Liver (tissue), 8 donors: ENCODE measurements at regions not wholly inside any gene's neighbourhood (a gene's known extent, or its start where the extent isn't known, plus 50 kb on each side); places are given as distances from the start of the nearest gene placed in this dataset.

Experiments used
- DNase-seq: peaks from one replicate; pipeline ENCODE4 v3.0.0-alpha.2; 2017; ENCODE audit warnings: low spot score
- H3K27ac ChIP-seq, 2 donors: one replicate each; pipeline ENCODE4 v1.7.0; 2013; ENCODE audit warnings: inconsistent platforms in 2 of 2, low read length in 2 of 2, control low read depth in 1 of 2, low read depth in 1 of 2, mild to moderate bottlenecking in 1 of 2
- H3K27me3 ChIP-seq, 4 donors: one replicate each; pipeline versions ENCODE4 v1.6.1 to v1.7.0; 2013; ENCODE audit warnings: low read length in 3 of 4, inconsistent platforms in 1 of 4, mild to moderate bottlenecking in 1 of 4, moderate library complexity in 1 of 4; ENCODE audit not compliant: control insufficient read depth in 4 of 4, insufficient read depth in 4 of 4
- H3K36me3 ChIP-seq, 4 donors: one replicate each; pipeline versions ENCODE4 v1.6.1 to v1.7.0; 2013; ENCODE audit warnings: low read length in 3 of 4, mild to moderate bottlenecking in 3 of 4, low read depth in 1 of 4, moderate library complexity in 1 of 4; ENCODE audit not compliant: control insufficient read depth in 4 of 4, insufficient read depth in 3 of 4
- H3K4me1 ChIP-seq, 4 donors: one replicate each; pipeline versions ENCODE4 v1.6.1 to v1.7.0; 2013; ENCODE audit warnings: low read length in 3 of 4, mild to moderate bottlenecking in 3 of 4, moderate library complexity in 1 of 4; ENCODE audit not compliant: control insufficient read depth in 4 of 4, insufficient read depth in 4 of 4
- H3K4me3 ChIP-seq, 3 donors: one replicate each; pipeline versions ENCODE4 v1.6.1 to v1.7.0; 2013; ENCODE audit warnings: low read length in 3 of 3, control low read depth in 1 of 3, low read depth in 1 of 3, mild to moderate bottlenecking in 1 of 3
- H3K9ac ChIP-seq, 2 donors: one replicate each; pipeline ENCODE4 v1.7.0; 2013; ENCODE audit warnings: low read length in 2 of 2, mild to moderate bottlenecking in 2 of 2, moderate library complexity in 2 of 2, control low read depth in 1 of 2, low read depth in 1 of 2
- H3K9me3 ChIP-seq, 4 donors: one replicate each; pipeline versions ENCODE4 v1.6.1 to v1.7.0; 2013; ENCODE audit warnings: low read length in 3 of 4; ENCODE audit not compliant: control insufficient read depth in 4 of 4
- ATF3 ChIP-seq: IDR thresholded peaks from 2 replicates; pipeline ENCODE4 v1.6.1; 2016; ENCODE audit warnings: antibody characterized with exemption
- CTCF ChIP-seq: fragments of 150-350 bp; IDR thresholded peaks from 2 replicates; pipeline ENCODE4 v1.5.1; 2017; ENCODE audit warnings: improper control_type of control experiment, low read depth, low read length; ENCODE audit not compliant: missing input control
- EGR1 ChIP-seq, 2 donors: IDR thresholded peaks; 2 replicates each; pipeline ENCODE4 v1.6.1; 2016 to 2018; ENCODE audit warnings: antibody characterized with exemption in 2 of 2, low read depth in 2 of 2
- FOXA1 ChIP-seq: IDR thresholded peaks from 2 replicates; pipeline ENCODE4 v1.6.1; 2016; ENCODE audit warnings: antibody characterized with exemption
- FOXA2 ChIP-seq: IDR thresholded peaks from 2 replicates; pipeline ENCODE4 v1.6.1; 2016; ENCODE audit warnings: antibody characterized with exemption
- HNF4A ChIP-seq, 2 donors: conservative IDR thresholded peaks; 2 replicates each; pipeline ENCODE4 v1.6.1; 2016; ENCODE audit warnings: antibody characterized with exemption in 2 of 2, mild to moderate bottlenecking in 2 of 2
- JUND ChIP-seq, 2 donors: IDR thresholded peaks; 2 replicates each; pipeline ENCODE4 v1.6.1; 2016; ENCODE audit warnings: antibody characterized with exemption in 2 of 2
- MAX ChIP-seq: IDR thresholded peaks from 2 replicates; pipeline ENCODE4 v1.6.1; 2016; ENCODE audit warnings: antibody characterized with exemption
- NR2F2 ChIP-seq: IDR thresholded peaks from 2 replicates; pipeline ENCODE4 v1.6.1; 2016; ENCODE audit warnings: antibody characterized with exemption
- REST ChIP-seq: IDR thresholded peaks from 2 replicates; pipeline ENCODE4 v1.6.1; 2016; ENCODE audit warnings: antibody characterized with exemption, mild to moderate bottlenecking
- SP1 ChIP-seq: IDR thresholded peaks from 2 replicates; pipeline ENCODE4 v1.6.1; 2018; ENCODE audit warnings: antibody characterized with exemption, mild to moderate bottlenecking
- TAF1 ChIP-seq: conservative IDR thresholded peaks from 2 replicates; pipeline ENCODE4 v1.6.1; 2016; ENCODE audit warnings: antibody characterized with exemption, mild to moderate bottlenecking
- ZBTB33 ChIP-seq: IDR thresholded peaks from 2 replicates; pipeline ENCODE4 v1.6.1; 2016; ENCODE audit warnings: antibody characterized with exemption
- WGBS: extraction: QIAGEN DNeasy Blood & Tissue Kit; methylation state at CpG from one replicate; pipeline ENCODE4 v1.1.7; 2013; 5-methylcytosine and 5-hydroxymethylcytosine counted together
- donor health status: healthy.
- donor health status: healthy.
- donor health status: healthy.
- donor health status: healthy.
- donor health status: healthy.

- H3K27me3 ChIP-seq, result no peaks in the 10 kb centered on the region
- DNase-seq, result no peak
- H3K9me3 ChIP-seq, result peaks cover 0 to 3% (median 0%) of the 10 kb centered on the region in 4 donors
- TF ChIP-seq MAX (no peak), REST (no peak), ATF3 (no peak), SP1 (no peak), JUND (IDR thresholded peaks at IDR 0.05) (no peak)
- 83% methylated on average over 9 of the region's 9 CpGs for WGBS
- H3K27ac ChIP-seq, result no peak overlapping the region
- no peaks in the 10 kb centered on the region for H3K4me1 ChIP-seq
- no peak overlapping the region for H3K9ac ChIP-seq
- no peaks in the 10 kb centered on the region for H3K36me3 ChIP-seq
- H3K4me3 ChIP-seq, result no peak overlapping the region
These were observed 89.0 kb downstream of the PSMB1 start for GRCh38 chr6:170464080-170464479.

GRCh38 chr6:170463101-170463721, 89.9 kb downstream of the PSMB1 start:
- DNase-seq, result no peak
- no peak overlapping the region for H3K27ac ChIP-seq
- 90% methylated on average over 22 of the region's 22 CpGs for WGBS
- no peaks in the 10 kb centered on the region for H3K36me3 ChIP-seq
- no peaks in the 10 kb centered on the region for H3K4me1 ChIP-seq
- no peak overlapping the region for H3K4me3 ChIP-seq
- H3K9ac ChIP-seq, result no peak overlapping the region
- H3K27me3 ChIP-seq, result no peaks in the 10 kb centered on the region
- TF ChIP-seq FOXA1, result no peak
- TF ChIP-seq SP1, result no peak
- TF ChIP-seq TAF1, result no peak
- no peak for TF ChIP-seq NR2F2
- TF ChIP-seq HNF4A (conservative IDR thresholded peaks at IDR 0.05), result no peak
- TF ChIP-seq ZBTB33, result no peak
- H3K9me3 ChIP-seq, result peaks cover 0 to 3% (median 0%) of the 10 kb centered on the region in 4 donors

- no peak overlapping the region for H3K9ac ChIP-seq
- no peak for TF ChIP-seq SP1
- TF ChIP-seq CTCF, result no peak
- TF ChIP-seq EGR1 (IDR thresholded peaks at IDR 0.05; ENCODE audit: low read depth in 2 of 2), result no peak
- no peak for TF ChIP-seq FOXA1
- TF ChIP-seq FOXA2, result no peak
- TF ChIP-seq ATF3, result no peak
- no peaks in the 10 kb centered on the region for H3K4me1 ChIP-seq
- H3K9me3 ChIP-seq, result peaks cover 0 to 3% (median 0%) of the 10 kb centered on the region in 4 donors
- H3K27me3 ChIP-seq, result no peaks in the 10 kb centered on the region
- H3K4me3 ChIP-seq, result no peak overlapping the region
- 83% methylated on average over 7 of the region's 7 CpGs for WGBS
- H3K27ac ChIP-seq, result no peak overlapping the region
- H3K36me3 ChIP-seq, result no peaks in the 10 kb centered on the region
- no peak for DNase-seq
These were observed 90.6 kb downstream of the PSMB1 start for GRCh38 chr6:170462366-170463020.
